H7 (cell line): ENCODE measurements at regions not wholly inside any gene's neighbourhood (a gene's known extent, or its start where the extent isn't known, plus 50 kb on each side); places are given as distances from the start of the nearest gene placed in this dataset.

Experiments used
- DNase-seq: peaks from one replicate; pipeline ENCODE4 v3.0.0; 2012
- H3K27me3 ChIP-seq: 2 replicates; pipeline ENCODE4 v1.6.0; 2011; ENCODE audit warnings: mild to moderate bottlenecking, low read length; ENCODE audit not compliant: control insufficient read depth, insufficient read depth
- H3K36me3 ChIP-seq: replicated peaks from 2 replicates; pipeline ENCODE4 v1.5.1; 2011; ENCODE audit warnings: low read length; ENCODE audit not compliant: control insufficient read depth, insufficient read depth
- H3K4me3 ChIP-seq: 2 replicates; pipeline ENCODE4 v1.5.1; 2011; ENCODE audit warnings: low read depth, mild to moderate bottlenecking, control low read depth, low read length, moderate library complexity; ENCODE audit not compliant: insufficient read depth

DNA sequence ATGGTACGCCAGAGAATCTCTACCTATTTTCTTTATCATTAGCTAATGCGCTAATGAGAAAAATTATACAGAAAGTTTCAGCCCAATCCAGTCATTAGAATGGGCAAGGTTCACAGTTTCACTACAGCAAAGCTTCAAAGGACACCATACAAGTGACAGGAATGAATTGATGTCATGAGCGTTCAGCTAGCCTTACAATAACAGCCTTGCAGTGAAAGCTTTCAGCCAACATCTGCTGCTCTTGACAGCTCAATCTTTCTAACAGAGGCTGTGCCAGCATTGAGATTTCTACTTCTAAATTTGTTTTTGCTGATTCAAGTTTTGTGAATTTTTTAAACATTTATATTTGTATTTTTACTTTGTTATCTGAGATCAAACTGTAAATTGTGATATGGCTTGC is 302.4 kb upstream of the FAM174A start:
- Histone ChIP-seq H3K36me3 (no peaks in the 10 kb centered on the region), H3K4me3 (no peak overlapping the region), H3K27me3 (no peaks in the 10 kb centered on the region)
- DNase-seq, result no peak

DNA sequence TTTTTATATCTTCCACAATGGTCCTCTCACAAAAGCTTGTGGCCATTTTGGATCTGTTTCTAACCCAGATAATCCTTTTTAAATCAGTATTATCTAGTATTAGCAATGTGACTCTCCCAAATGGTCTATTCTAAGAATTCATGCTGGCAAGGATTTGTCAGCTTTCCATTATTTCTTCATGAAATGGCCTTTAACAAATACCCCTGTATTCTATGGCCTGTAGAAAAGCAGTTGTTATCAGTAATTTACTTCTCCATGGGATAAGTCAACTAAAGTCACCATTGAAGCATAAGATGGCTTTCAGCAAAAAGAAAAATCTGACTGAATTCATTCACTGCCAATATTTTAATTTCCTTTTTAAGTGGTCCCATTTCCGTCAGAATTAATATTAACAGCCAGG is 346.4 kb upstream of the FAM174A start:
- no peak overlapping the region for H3K4me3 ChIP-seq
- no peaks in the 10 kb centered on the region for H3K36me3 ChIP-seq
- no peaks in the 10 kb centered on the region for H3K27me3 ChIP-seq
- DNase-seq, result no peak

DNA sequence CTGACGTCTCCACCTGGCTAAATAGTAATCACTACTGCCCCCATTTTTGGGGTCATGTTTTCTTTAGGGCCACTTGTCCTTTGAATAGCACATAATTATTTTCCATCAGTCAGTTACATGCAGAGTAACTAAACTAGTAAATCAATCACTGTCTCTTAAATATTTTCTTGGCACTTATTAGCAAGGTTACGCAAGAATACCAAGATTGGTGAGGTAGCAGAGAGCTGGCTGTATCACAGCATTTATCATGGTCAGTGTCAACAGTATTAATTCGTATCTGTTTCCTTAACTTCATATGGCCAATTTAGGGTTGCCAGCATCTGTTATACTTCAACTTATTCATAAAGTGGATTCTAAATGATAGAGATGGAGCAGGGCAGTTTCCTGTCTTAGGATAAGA is 346.8 kb upstream of the FAM174A start:
- no peaks in the 10 kb centered on the region for H3K36me3 ChIP-seq
- no peak for DNase-seq
- no peak overlapping the region for H3K4me3 ChIP-seq
- no peaks in the 10 kb centered on the region for H3K27me3 ChIP-seq

DNA sequence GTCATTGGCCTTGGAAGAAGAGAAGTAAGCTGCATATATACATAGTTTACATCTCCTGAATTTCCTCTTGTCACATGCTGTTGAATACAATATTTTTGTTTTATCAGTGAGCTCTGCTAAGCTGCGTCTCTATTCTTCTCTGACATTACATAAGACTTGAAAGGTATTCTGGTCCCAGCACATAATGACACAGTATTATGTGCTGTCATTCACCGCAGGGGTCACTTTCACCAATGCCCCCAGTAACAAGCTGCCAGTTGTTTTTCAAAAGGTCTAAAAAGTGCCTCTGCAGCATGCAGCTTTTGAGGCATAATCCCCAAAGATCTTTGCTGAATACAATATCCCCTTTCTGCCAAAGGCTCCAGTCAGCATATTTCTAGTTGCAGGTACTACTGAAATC is 349.0 kb upstream of the FAM174A start:
- Histone ChIP-seq H3K4me3 (no peak overlapping the region), H3K36me3 (no peaks in the 10 kb centered on the region), H3K27me3 (no peaks in the 10 kb centered on the region)
- no peak for DNase-seq

DNA sequence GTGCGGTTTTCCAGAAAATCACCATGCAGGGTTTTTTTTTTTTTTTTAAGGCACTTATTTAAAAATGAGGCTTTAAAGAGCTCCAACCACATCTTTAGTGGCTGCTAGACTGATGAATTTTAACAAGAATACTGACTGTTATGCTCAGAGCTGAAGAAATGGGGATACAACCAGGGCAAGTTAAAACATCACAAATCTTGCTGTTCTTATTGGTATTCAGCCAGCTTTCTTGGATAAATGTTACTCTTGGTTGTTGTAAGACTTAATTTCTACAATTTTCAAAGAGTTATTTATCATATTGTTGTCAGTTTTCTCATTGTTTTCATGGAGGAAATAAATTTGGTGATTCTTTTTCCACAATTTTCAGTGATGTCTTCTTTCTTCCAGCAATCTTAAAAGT is 352.8 kb upstream of the FAM174A start:
- no peak overlapping the region for H3K4me3 ChIP-seq
- H3K36me3 ChIP-seq, result no peaks in the 10 kb centered on the region
- DNase-seq, result no peak
- H3K27me3 ChIP-seq, result no peaks in the 10 kb centered on the region

DNA sequence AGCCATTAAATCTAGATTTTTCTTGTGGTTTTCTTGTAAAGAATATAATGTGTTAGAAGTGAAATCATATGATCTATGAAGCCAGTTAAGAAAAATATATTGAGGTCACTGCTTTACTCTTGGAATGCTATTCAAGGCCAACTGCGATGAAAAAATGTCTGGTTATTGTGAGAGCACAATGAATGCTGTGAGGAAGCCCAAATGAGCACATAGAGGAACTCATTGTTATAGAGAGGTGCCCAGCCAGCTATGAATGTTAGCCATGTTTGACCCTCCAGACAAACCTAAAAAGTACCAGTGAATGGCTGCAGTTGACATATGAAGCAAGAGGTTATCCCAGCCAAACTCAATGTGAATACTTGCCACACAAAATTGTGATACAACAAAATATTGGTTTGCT is 359.8 kb upstream of the FAM174A start:
- no peak overlapping the region for H3K4me3 ChIP-seq
- no peaks in the 10 kb centered on the region for H3K36me3 ChIP-seq
- DNase-seq, result no peak
- H3K27me3 ChIP-seq, result no peaks in the 10 kb centered on the region

DNA sequence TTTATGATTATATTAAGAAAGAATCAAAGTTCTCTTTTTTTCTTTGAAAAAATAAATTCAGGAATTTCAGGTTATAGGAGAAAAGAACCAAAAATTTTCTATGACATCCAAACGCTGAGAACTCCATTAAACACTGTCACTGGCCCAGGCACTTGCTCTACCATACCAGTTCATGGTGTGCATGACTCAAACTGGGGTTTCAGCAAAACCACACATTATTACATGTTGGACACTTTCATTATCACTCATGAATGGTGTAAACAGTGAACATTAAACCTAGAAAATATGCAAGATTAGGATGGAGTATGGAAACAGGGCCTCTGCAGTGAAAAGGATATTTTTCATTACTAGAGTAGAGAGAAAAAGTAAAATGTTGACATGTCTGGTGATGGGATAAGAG is 369.9 kb upstream of the FAM174A start:
- Histone ChIP-seq H3K4me3 (no peak overlapping the region), H3K36me3 (no peaks in the 10 kb centered on the region), H3K27me3 (no peaks in the 10 kb centered on the region)
- no peak for DNase-seq

DNA sequence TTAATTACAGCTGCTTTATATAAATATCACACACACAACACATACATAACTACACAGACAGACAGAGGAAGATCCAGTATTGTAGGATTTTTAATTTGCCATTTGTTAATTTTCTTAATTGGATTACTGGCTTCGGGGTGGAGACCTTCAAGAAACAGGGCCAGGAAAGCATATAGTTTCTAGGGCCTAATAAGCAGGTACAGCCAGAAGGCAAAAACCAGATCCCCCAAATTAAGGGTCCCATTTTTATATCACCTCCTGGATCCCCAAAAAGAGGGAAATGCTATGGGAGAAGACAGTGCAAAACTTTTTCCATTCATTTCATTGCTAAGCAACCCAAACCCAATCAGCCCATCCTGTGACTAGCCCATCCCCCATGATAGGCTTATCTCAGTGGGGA is 373.3 kb upstream of the FAM174A start:
- no peaks in the 10 kb centered on the region for H3K27me3 ChIP-seq
- no peaks in the 10 kb centered on the region for H3K36me3 ChIP-seq
- no peak for DNase-seq
- no peak overlapping the region for H3K4me3 ChIP-seq

DNA sequence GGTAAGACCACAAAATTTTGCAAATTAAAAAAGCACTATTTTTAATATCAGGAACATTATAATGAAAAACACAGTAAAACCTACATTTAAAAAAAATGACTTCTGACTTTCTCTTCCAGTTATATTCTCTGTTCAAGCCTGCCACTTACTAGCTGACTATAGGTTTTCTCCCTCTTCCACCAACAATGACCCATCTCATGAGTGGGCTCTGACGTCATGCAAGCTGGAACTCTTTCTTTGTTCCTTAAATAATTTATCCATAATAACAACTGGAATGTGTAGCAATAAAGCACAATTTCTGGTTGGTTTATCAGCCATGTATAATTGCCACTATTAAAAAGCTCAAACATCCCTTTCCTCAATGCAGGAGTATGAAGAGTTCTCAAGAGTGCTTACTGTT is 378.1 kb upstream of the FAM174A start:
- Histone ChIP-seq H3K36me3 (no peaks in the 10 kb centered on the region), H3K27me3 (no peaks in the 10 kb centered on the region), H3K4me3 (no peak overlapping the region)
- DNase-seq, result no peak

DNA sequence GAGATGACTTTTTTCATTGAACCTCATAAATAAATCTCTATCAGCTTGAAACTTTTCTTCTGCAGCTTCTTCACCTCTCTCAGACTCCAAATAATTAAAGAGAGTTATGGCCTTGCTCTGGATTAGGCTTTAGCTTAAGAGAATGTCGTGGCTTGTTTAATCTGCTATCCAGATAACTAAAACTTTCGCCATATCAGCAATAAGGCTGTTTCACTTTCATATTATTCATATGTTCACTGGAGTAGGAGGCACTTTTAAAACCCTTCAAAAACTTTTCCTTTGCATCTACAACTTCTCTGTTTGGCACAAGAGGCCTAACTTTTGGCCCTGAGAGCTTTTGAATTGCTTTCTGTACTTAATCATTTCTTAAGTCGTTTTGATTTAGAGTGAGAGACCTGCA is 386.9 kb upstream of the FAM174A start:
- H3K4me3 ChIP-seq, result no peak overlapping the region

DNA sequence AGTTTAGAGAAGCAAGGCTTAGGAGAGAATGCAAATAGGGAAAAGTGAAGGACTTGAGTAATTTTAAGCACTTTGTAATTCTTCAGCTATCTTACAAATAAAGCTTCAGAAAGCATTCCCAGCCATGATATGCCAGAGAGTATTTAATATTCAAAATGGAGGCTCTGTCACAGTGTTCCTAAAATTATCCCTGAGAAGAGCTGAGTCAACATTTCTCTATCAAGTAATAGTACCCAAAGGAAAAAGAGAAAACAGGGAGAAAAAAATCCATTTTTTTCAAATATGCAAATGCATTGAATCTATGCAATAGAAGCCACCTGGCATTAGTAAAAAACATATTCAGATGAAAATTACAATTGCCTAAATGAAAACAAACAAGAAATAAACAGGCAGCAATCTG is 392.6 kb upstream of the FAM174A start:
- Histone ChIP-seq H3K4me3 (no peak overlapping the region), H3K27me3 (no peaks in the 10 kb centered on the region), H3K36me3 (no peaks in the 10 kb centered on the region)
- no peak for DNase-seq

More for the DNA sequence above, 386.9 kb upstream of the FAM174A start:
- no peak for DNase-seq
- H3K27me3 ChIP-seq, result no peaks in the 10 kb centered on the region
- H3K36me3 ChIP-seq, result no peaks in the 10 kb centered on the region

DNA sequence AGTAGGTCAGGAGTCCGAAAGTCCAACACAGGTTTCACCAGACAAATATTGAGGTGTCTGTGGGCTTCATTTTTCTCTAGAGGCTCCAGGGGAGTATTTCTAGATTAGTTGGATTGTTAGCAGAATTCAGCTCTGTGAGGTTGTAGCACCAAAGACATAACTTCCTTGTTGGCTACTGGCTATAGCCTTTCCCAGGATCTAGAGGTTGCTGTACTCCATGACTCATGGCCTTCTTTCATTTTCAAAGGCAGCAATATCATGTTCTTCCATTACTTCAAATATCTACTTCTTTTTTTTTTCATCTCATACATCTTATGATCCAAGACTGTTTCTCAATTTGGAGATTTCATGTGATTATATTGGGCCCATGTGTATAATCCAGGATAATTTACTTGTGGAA is 404.0 kb upstream of the FAM174A start:
- Histone ChIP-seq H3K4me3 (no peak overlapping the region), H3K27me3 (no peaks in the 10 kb centered on the region), H3K36me3 (no peaks in the 10 kb centered on the region)
- DNase-seq, result no peak

DNA sequence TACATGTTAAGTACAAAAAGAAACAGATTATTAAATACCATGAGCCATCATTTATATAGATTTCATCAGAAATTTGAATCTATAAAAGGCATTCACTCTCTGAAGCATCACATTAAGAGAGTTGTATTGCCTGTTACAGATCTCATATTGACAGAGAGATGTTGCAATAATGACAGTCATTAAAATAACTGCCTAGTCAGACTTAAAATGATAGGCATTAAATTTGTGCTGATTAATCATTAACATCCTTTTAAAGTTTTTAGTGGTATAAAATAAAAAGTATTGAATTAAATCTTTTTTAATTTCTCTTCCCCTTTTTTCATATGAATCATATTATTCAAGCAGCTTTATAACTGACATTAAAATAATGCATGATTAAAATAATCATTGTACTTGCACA is 404.9 kb upstream of the FAM174A start:
- no peaks in the 10 kb centered on the region for H3K36me3 ChIP-seq
- H3K4me3 ChIP-seq, result no peak overlapping the region
- no peaks in the 10 kb centered on the region for H3K27me3 ChIP-seq
- DNase-seq, result no peak

DNA sequence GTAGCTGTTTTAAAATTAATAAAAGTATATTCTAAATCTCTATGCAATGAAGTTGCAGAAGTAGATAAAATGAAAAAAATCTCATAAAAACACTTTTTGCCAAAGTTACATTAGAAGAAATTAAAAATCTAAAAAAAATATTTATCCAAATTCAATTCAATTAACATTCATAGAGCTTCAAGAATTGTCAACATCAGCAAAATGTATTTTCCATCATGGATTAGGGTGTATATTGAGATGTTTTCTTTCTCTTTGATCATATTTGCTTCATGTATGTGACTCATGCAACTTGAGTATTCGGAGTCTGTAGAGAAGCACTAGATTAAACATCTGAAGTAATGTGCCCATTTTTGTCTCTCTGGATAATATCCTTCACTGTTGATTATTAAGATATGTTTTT is 415.3 kb upstream of the FAM174A start:
- Histone ChIP-seq H3K36me3 (no peaks in the 10 kb centered on the region), H3K4me3 (no peak overlapping the region), H3K27me3 (no peaks in the 10 kb centered on the region)
- DNase-seq, result no peak

DNA sequence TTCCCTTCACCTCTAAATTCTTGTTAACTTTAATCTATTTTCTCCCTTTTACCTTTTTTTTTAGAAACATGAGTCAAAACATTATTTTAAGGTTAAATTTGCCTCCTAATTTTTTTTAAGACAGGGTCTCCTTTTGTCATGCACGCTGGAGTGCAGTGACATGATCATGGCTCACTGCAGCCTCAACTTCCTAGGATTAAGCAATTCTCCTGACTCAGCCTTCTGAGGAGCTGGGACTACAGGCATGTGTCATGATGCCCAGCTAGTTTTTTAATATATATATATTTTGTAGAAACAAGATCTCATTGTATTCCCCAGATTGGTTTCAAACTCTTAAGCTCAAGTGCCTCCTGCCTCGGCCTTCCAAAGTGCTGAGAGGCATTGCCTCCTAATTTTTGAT is 424.7 kb upstream of the FAM174A start:
- no peak for DNase-seq

DNA sequence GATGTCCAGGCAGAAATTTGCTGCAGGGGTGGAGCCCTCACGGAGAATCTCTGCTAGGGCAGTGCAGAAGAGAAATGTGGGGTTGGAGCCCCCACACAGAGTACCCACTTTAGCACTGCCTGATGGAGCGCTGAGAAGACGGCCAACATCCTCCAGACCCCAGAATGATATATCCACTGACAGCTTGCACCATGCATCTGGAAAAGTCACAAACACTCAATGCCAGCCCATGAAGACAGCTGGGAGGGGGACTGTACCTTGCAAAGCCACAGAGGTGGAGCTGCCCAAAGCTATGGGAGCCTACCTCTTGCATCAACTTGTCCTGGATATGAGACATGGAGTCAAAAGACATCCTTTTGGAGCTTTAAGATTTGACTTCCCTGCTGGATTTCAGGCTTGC is 426.3 kb upstream of the FAM174A start:
- no peak overlapping the region for H3K4me3 ChIP-seq
- H3K27me3 ChIP-seq, result no peaks in the 10 kb centered on the region
- no peaks in the 10 kb centered on the region for H3K36me3 ChIP-seq
- no peak for DNase-seq

More for the DNA sequence above, 424.7 kb upstream of the FAM174A start:
- Histone ChIP-seq H3K36me3 (no peaks in the 10 kb centered on the region), H3K27me3 (no peaks in the 10 kb centered on the region), H3K4me3 (no peak overlapping the region)
